Keratinocyte (primary cell): ENCODE measurements at regions not wholly inside any gene's neighbourhood (a gene's known extent, or its start where the extent isn't known, plus 50 kb on each side); places are given as distances from the start of the nearest gene placed in this dataset.

Source experiments
- EZH2 ChIP-seq: IDR thresholded peaks from one replicate; pipeline ENCODE4 v1.6.1; 2012; ENCODE audit warnings: inconsistent platforms, mild to moderate bottlenecking, low read length, moderate library complexity
- TF ChIP-seq, protein P1 (sequence below), 3 experiments: IDR thresholded peaks in 1 of 3; conservative IDR thresholded peaks in 1 of 3; optimal IDR thresholded peaks in 1 of 3; 2 replicates in 2 of 3; 3 replicates in 1 of 3; pipeline versions ENCODE3 to v1.5.1; 2011; ENCODE audit warnings: low read length in 3 of 3, mild to moderate bottlenecking in 3 of 3, moderate library complexity in 2 of 3, control low read depth in 1 of 3, inconsistent platforms in 1 of 3; ENCODE audit not compliant: insufficient read depth in 2 of 3; ENCODE audit errors: extremely low read depth in 1 of 3

DNA sequence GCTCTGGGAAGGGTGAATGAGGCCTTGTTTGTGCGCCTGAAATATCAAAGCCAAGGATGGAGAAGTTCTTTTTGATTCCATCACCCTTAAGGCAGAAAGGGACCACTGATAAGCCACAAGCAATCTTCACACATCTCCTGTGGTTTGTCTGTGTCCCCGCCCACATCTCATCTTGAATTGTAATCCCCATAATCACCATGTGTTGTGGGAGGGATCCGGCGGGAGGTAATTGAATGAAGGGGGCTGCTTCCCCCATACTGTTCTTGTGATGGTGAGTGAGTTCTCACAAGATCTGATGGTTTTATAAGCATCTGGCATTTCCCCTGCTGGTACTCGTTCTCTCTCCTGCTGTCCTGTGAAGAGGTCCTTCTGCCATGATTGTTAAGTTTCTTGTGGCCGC is 329.6 kb upstream of the RGMA start:
- TF ChIP-seq, protein P1, sequence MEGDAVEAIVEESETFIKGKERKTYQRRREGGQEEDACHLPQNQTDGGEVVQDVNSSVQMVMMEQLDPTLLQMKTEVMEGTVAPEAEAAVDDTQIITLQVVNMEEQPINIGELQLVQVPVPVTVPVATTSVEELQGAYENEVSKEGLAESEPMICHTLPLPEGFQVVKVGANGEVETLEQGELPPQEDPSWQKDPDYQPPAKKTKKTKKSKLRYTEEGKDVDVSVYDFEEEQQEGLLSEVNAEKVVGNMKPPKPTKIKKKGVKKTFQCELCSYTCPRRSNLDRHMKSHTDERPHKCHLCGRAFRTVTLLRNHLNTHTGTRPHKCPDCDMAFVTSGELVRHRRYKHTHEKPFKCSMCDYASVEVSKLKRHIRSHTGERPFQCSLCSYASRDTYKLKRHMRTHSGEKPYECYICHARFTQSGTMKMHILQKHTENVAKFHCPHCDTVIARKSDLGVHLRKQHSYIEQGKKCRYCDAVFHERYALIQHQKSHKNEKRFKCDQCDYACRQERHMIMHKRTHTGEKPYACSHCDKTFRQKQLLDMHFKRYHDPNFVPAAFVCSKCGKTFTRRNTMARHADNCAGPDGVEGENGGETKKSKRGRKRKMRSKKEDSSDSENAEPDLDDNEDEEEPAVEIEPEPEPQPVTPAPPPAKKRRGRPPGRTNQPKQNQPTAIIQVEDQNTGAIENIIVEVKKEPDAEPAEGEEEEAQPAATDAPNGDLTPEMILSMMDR (optimal IDR thresholded peaks at IDR 0.05 in 1 of 3, IDR thresholded peaks at IDR 0.05 in 1 of 3, conservative IDR thresholded peaks at IDR 0.05 in 1 of 3; ENCODE audit: extremely low read depth in 1 of 3, insufficient read depth in 2 of 3, low read length in 3 of 3), result no peak
- no peak for TF ChIP-seq EZH2
